ENCODE measurements at regions not wholly inside any gene's neighbourhood (a gene's known extent, or its start where the extent isn't known, plus 50 kb on each side); places are given as distances from the start of the nearest gene placed in this dataset.
A peak's percentile ranks its signal among the peaks of the same experiment; 100 is the strongest.

GRCh38 chr11:70944636-70945035 lies 307.7 kb downstream of the SHANK2 start:
- no peak for TF ChIP-seq Cebpa-rat (IDR thresholded peaks at IDR 0.05)
- peaks cover 8% of the 10 kb centered on the region; the same call in 1 of the 2 replicates for H3K36me3 ChIP-seq
- peak overlapping the region; percentile 7; the same call in 1 of the 2 replicates for H3K4me3 ChIP-seq
- peak overlapping the region; percentile 86 for H3K27ac ChIP-seq
- no peaks in the 10 kb centered on the region for H3K27me3 ChIP-seq
- peaks cover 35% of the 10 kb centered on the region for H3K9me3 ChIP-seq
- peaks cover 67% of the 10 kb centered on the region for H3K4me1 ChIP-seq
- no peaks in the 10 kb centered on the region for H4K20me1 ChIP-seq
- peak overlapping the region; percentile 63 for H3K9ac ChIP-seq
- H3K4me2 ChIP-seq, result peak overlapping the region; percentile 80

- H3K4me2 ChIP-seq, result peak overlapping the region; percentile 81
- peaks cover 65% of the 10 kb centered on the region for H3K4me1 ChIP-seq
- 0 out of 2 replicates have a peak overlapping the region, but pooled peaks have one; percentile 12 for H3K9ac ChIP-seq
- peak overlapping the region; percentile 45; the same call in 1 of the 2 replicates for H3K27ac ChIP-seq
- no peaks in the 10 kb centered on the region for H3K27me3 ChIP-seq
- no peak for TF ChIP-seq Cebpa-rat (IDR thresholded peaks at IDR 0.05)
- H3K4me3 ChIP-seq, result 0 out of 2 replicates have a peak overlapping the region, but pooled peaks have one; percentile 17
- no peaks in the 10 kb centered on the region; the same call in 1 of the 2 replicates for H3K9me3 ChIP-seq
- no peaks in the 10 kb centered on the region for H3K36me3 ChIP-seq
- no peaks in the 10 kb centered on the region for H4K20me1 ChIP-seq
Observed at GRCh38 chr11:70948398-70948797, 304.0 kb downstream of the SHANK2 start.

DNA sequence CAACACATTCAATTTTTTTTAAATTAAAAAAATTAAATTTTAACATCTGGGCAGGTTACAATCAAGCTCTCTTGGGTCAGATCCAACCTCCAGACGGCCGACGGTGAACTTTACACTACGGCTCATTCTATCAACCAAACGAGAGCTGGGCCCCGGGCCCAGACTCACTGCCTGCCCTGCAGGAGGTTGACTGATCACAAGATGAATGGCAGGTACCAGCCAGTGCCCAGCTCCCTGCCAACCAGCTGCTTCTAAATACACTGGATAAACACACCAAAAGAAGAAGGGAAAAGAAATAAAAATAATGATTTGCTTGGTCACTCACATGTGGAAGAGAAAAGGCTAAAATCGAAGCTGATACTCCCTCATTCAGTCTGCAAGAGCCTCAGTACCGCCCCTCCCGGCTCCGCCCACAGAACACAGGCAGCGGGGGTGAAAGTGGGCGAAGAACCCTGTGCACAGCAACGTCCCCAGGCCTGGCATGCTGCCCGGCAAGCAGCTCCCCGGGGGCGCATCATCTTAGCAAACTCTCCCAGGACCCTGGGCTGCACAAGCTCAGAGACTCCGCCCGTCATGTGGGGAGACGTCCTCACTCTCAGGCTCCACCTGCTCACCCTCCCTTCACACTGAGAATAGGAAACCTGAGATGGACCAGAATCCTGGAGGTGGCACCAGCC lies 303.4 kb downstream of the SHANK2 start:
- Histone ChIP-seq H3K9ac (0 out of 2 replicates have a peak overlapping the region, but pooled peaks have one; percentile 12), H3K4me3 (0 out of 2 replicates have a peak overlapping the region, but pooled peaks have one; percentile 17), H3K4me2 (peak overlapping the region; percentile 81), H3K4me1 (peaks cover 62% of the 10 kb centered on the region), H3K36me3 (no peaks in the 10 kb centered on the region), H3K27ac (peak overlapping the region; percentile 45; the same call in 1 of the 2 replicates), H4K20me1 (no peaks in the 10 kb centered on the region), H3K9me3 (no peaks in the 10 kb centered on the region; the same call in 1 of the 2 replicates), H3K27me3 (no peaks in the 10 kb centered on the region)
- TF ChIP-seq Cebpa-rat (IDR thresholded peaks at IDR 0.05), result no peak

- H3K27ac ChIP-seq, result no peak overlapping the region
- H3K4me3 ChIP-seq, result no peak overlapping the region
- TF ChIP-seq Cebpa-rat (IDR thresholded peaks at IDR 0.05), result no peak
- H3K9me3 ChIP-seq, result no peaks in the 10 kb centered on the region
- H3K9ac ChIP-seq, result no peak overlapping the region
- no peaks in the 10 kb centered on the region for H3K27me3 ChIP-seq
- no peak overlapping the region for H3K4me2 ChIP-seq
- no peaks in the 10 kb centered on the region for H3K36me3 ChIP-seq
- peaks cover 46% of the 10 kb centered on the region for H3K4me1 ChIP-seq
- no peaks in the 10 kb centered on the region for H4K20me1 ChIP-seq
Observed at GRCh38 chr11:70951139-70951804, 301.1 kb downstream of the SHANK2 start.

DNA sequence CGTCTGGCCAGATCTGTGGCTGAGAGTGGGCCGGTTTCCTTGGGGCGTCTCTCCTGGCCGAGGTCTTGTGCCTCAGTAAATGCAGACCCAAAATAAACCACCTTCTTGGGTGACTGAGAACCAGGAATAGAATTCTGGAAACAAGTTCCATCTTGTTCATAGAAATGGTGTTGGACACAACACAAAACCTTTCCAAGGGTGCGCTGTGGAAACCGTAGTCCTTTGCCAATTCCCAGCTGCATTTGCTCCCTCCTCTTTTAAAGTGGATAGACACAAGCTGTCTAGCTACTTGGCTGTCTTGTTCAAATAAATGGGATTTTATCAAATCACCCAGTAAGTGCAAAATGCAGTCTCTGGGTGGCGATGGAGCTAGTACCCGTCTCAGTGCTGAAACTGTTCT lies 300.2 kb downstream of the SHANK2 start:
- Histone ChIP-seq H3K9ac (no peak overlapping the region), H3K4me1 (peaks cover 39% of the 10 kb centered on the region), H3K27ac (no peak overlapping the region), H4K20me1 (no peaks in the 10 kb centered on the region), H3K4me2 (no peak overlapping the region), H3K27me3 (no peaks in the 10 kb centered on the region), H3K9me3 (no peaks in the 10 kb centered on the region), H3K36me3 (no peaks in the 10 kb centered on the region), H3K4me3 (no peak overlapping the region)
- TF ChIP-seq Cebpa-rat (IDR thresholded peaks at IDR 0.05), result no peak

GRCh38 chr11:70953720-70954119 lies 298.7 kb downstream of the SHANK2 start:
- no peak overlapping the region for H3K27ac ChIP-seq

DNA sequence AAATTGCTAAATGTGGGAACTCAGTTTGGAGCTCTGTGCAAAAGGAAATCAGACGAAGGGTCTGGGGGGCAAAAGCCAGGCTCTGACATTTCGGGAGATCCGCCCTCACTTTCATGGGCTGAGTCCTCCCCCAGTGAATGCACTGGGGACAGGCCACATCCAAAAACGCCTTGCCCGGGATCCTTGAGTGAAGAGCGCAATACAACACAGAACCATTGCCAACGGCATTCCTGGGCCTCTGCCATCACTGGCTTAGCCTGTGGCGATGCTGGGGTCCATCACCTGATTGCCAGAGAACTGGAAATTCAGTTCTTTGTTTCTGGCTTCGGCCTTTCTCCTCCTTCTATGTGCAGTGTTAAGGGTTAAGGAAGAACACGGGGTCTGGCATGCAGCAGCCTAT lies 297.9 kb downstream of the SHANK2 start:
- Histone ChIP-seq H3K27ac (no peak overlapping the region), H3K4me2 (no peak overlapping the region; the same call in 1 of the 2 replicates), H3K9ac (no peak overlapping the region), H3K9me3 (no peaks in the 10 kb centered on the region), H3K4me1 (peaks cover 17% of the 10 kb centered on the region), H3K36me3 (no peaks in the 10 kb centered on the region), H3K4me3 (no peak overlapping the region), H4K20me1 (no peaks in the 10 kb centered on the region), H3K27me3 (no peaks in the 10 kb centered on the region)
- no peak for TF ChIP-seq Cebpa-rat (IDR thresholded peaks at IDR 0.05)

More at GRCh38 chr11:70953720-70954119, 298.7 kb downstream of the SHANK2 start:
- Histone ChIP-seq H3K4me1 (peaks cover 24% of the 10 kb centered on the region), H4K20me1 (no peaks in the 10 kb centered on the region), H3K36me3 (no peaks in the 10 kb centered on the region), H3K27me3 (no peaks in the 10 kb centered on the region), H3K4me2 (peak overlapping the region; percentile 10; the same call in 1 of the 2 replicates), H3K4me3 (no peak overlapping the region), H3K9ac (no peak overlapping the region), H3K9me3 (no peaks in the 10 kb centered on the region)
- no peak for TF ChIP-seq Cebpa-rat (IDR thresholded peaks at IDR 0.05)

Data from BLaER1 (cell line).